ENCODE measurements at regions not wholly inside any gene's neighbourhood (a gene's known extent, or its start where the extent isn't known, plus 50 kb on each side); places are given as distances from the start of the nearest gene placed in this dataset.

DNA sequence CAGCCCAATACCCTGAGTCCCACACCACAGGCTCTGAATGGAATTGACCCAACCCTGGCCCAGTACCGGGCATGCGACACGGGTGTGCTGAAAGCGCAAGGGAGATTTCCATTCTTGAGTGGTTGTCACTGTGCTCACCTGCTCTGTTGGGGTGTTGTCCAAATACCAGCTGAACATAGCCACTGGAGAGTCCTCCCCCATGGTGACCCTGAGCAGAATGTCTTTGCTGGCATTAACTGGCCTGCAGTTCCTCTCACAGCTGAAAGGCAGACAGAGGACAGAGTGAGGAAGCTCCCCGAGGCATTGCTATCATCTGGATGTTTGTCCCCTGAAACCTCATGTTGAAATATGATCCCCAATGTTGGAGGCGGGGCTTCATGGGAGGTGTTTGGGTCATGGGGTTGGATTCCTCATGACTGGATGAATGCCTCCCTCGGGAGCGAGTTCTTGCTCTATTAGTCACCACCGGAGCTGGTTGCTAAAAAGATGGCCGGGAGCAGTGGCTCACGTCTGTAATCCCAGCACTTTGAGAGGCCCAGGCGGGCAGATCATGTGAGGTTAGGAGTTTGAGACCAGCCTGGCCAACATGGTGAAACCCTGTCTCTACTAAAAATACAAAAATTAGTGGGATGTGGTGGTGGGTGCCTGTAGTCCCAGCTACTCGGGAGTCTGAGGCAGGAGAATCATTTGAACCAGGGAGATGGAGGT is 57.3 kb upstream of the BCO1 start:
- TF ChIP-seq, protein P1, sequence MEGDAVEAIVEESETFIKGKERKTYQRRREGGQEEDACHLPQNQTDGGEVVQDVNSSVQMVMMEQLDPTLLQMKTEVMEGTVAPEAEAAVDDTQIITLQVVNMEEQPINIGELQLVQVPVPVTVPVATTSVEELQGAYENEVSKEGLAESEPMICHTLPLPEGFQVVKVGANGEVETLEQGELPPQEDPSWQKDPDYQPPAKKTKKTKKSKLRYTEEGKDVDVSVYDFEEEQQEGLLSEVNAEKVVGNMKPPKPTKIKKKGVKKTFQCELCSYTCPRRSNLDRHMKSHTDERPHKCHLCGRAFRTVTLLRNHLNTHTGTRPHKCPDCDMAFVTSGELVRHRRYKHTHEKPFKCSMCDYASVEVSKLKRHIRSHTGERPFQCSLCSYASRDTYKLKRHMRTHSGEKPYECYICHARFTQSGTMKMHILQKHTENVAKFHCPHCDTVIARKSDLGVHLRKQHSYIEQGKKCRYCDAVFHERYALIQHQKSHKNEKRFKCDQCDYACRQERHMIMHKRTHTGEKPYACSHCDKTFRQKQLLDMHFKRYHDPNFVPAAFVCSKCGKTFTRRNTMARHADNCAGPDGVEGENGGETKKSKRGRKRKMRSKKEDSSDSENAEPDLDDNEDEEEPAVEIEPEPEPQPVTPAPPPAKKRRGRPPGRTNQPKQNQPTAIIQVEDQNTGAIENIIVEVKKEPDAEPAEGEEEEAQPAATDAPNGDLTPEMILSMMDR (IDR thresholded peaks at IDR 0.05): no peak
- TF ChIP-seq POLR2A (IDR thresholded peaks at IDR 0.05) (no peak), POLR2AphosphoS5 (IDR thresholded peaks at IDR 0.05) (peak in 1 of 3 donors; percentile 39)
